SK-N-DZ (cell line): ENCODE measurements at regions not wholly inside any gene's neighbourhood (a gene's known extent, or its start where the extent isn't known, plus 50 kb on each side); places are given as distances from the start of the nearest gene placed in this dataset.
"Not testable (repeated sequence)": the region's sequence is repeated elsewhere in the genome, so short reads cannot be mapped to it uniquely, and the experiment has no call there.

Experiments used
- DNase-seq: peaks from one replicate; pipeline ENCODE4 v3.0.0-alpha.2; 2015; ENCODE audit warnings: low spot score

GRCh38 chr18:46226461-46226860, 122.3 kb downstream of the HAUS1 start:
- no peak for DNase-seq

DNA sequence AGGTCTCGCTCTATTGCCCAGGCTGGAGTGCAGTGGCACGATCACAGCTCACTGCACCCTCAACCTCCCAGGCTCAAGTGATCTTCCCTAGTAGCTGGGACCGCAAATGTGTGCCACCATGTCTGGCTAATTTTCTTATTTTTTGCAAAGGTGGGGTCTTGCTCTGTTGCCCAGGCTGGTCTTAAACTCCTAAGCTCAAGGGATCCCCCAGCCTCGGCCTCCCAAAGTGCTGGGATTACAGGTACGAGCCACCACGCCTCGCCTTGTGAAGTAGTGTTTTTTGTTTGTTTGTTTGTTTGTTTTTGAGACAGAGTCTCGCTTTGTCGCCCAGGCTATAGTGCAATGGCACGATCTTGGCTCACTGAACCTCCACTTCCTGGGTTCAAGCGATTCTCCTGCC, 125.5 kb downstream of the HAUS1 start:
- DNase-seq: not testable (repeated sequence)

DNA sequence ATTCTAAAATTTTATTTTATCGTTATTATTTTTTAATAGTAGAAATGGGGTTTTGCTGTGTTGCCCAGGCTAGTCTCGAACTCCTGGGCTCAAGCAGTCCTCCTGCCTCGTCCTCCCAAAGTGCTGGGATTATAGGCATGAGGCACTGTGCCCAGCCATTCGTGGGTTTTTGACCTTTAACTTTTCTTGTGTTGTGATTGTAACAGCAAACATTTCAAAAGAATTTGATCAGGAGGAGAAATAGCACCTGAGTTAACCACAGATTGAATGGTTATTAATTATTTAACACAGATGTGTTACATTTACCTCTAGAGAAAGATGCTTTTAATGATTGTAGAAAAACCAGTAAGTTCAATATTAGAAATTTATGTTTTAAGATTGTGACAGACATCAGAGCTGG, 132.0 kb downstream of the HAUS1 start:
- DNase-seq: no peak

DNA sequence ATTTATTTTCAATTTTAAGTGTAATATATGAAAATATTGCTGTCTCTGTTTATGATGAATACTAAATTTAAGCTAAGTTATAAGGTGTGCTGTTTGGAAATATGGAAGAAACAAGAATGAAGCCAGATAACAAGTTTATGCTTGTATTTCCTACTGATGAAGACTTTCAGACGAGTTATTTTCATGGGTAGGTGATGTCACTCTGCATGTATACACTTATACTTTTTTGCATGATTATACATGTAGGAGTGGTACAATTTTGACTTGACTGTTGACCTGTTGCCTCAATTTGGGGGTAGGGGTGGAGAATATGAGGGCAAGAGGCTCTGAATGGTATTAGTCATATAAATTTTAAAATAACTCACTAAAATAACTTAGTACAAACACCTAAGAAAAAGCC, 133.7 kb downstream of the HAUS1 start:
- DNase-seq: no peak

- DNase-seq: no peak
Observed at GRCh38 chr18:46239549-46239948, 135.4 kb downstream of the HAUS1 start.

DNA sequence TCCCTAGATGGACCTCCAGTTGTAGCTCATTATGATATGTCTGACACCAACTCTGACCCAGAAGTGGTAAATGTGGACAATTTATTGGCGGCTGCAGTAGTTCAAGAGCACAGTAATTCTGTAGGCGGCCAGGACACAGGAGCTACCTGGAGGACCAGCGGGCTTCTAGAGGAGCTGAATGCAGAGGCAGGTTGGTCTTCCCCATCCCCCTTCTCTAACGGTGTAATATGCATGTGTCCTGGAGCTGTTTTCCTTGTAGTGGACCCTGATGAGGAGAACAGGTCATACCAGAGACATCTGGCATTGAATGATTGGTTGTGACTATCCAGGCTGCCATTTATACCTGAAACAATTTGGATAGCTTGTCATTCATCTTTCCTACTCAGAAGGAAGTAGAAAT, 135.8 kb downstream of the HAUS1 start:
- DNase-seq: no peak

- not testable (repeated sequence) for DNase-seq
Observed at GRCh38 chr18:46241393-46241792, 137.2 kb downstream of the HAUS1 start.

GRCh38 chr18:46242183-46242582, 138.0 kb downstream of the HAUS1 start:
- no peak for DNase-seq

GRCh38 chr18:46243095-46243494, 138.9 kb downstream of the HAUS1 start:
- no peak for DNase-seq

DNA sequence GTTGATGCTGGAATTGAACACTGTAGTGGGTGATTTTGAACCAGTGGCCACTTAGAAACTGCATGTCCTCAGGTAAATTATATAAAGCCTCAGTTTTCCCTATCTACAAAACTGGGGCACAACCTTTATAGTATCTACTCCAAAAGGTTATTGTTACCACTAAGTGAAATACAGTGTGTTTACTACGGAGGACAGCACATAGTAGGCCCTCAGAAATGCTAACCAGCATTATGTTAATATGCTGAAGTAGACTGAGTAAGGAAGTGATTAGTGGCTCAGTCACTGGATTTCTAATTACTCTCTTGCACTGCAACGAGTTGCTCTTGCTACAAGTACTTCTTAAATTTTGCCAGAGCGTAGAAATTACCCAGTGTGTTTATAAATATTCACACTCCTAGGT, 139.5 kb downstream of the HAUS1 start:
- DNase-seq: no peak

- DNase-seq: no peak
Observed at GRCh38 chr18:46246101-46246500, 141.9 kb downstream of the HAUS1 start.

GRCh38 chr18:46247942-46248341, 143.8 kb downstream of the HAUS1 start:
- DNase-seq: no peak

- no peak for DNase-seq
Observed at GRCh38 chr18:46250084-46250811, 146.1 kb downstream of the HAUS1 start.

GRCh38 chr18:46250812-46251173, 146.6 kb downstream of the HAUS1 start:
- DNase-seq: no peak

- no peak for DNase-seq
Observed at GRCh38 chr18:46252759-46253158, 148.6 kb downstream of the HAUS1 start.

- no peak for DNase-seq
Observed at GRCh38 chr18:46253498-46253897, 149.3 kb downstream of the HAUS1 start.

DNA sequence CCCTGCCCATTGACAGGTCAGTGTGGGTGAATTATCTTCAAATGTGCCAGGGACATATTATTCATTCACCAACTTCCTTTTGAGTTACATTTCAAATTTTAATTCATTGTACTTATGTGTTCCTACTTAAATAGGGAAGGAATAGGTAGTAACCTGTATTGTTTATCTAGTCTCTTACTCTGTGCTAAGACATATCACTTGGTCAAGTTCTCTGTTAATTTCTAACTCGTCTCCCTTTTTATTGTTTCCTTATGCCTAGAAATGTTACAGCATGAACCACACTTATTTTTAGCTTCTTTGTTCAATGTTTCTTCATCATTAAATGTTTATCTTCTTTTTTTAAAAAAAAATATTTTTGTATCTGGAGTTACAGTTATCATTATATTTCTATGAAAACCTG, 151.9 kb downstream of the HAUS1 start:
- no peak for DNase-seq

DNA sequence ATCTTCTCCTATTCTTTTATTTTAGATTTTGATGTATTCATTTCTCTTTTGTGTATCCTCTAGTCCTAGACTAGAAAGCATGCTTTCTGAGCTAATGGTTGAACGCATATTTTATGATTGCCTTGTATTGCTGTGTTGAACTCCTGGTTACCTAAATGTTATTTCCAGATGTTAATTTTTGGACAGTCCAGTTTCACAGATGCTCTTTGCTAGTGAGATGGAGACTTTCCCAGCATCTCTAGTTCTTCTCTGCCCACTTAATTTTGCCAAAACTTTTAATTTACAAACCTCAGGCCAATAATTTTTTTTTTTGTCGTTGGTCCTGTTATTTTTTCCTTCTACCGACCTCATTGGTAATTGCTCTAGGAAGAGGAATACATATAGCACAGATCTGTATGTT, 153.2 kb downstream of the HAUS1 start:
- DNase-seq: no peak

GRCh38 chr18:46260016-46260878, 156.1 kb downstream of the HAUS1 start:
- DNase-seq: no peak

DNA sequence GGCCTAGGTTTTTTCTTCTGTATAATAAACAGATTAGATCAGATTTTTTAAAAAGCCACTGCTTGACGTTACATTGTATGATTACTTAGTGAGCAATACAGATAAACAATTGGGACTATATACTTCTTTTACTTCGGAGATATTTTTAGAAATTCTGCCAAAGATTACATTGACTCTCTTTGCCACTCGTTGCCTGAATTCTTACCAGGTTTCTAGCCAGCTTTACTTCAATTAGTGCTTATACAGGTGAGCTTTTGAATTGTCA, 156.6 kb downstream of the HAUS1 start:
- DNase-seq: no peak

- no peak for DNase-seq
Observed at GRCh38 chr18:46261799-46262198, 157.6 kb downstream of the HAUS1 start.

DNA sequence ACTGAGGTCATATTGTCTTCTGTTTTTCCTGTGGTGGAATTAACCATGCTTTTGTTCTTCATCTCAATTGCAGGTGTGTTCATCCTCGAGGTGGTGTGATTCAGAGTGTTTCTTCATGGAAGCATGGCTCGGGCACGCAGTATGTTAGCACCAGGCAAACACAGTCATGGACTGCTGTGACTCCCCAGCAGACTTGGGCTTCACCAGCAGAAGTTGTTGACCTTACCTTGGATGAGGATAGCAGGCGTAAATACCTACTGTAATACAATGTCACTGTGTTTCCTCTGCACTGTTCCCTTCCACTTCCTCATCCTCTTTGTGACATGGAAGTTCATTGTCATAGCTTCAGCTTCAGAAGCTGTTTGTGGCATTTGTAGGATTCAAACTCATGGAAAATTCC, 158.7 kb downstream of the HAUS1 start:
- no peak for DNase-seq

GRCh38 chr18:46264255-46264654, 160.1 kb downstream of the HAUS1 start:
- DNase-seq: no peak
